ENCODE measurements at regions not wholly inside any gene's neighbourhood (a gene's known extent, or its start where the extent isn't known, plus 50 kb on each side); places are given as distances from the start of the nearest gene placed in this dataset.

- H3K9ac ChIP-seq (ENCODE audit: low read depth, low read length), result no peak overlapping the region
- H3K27ac ChIP-seq (ENCODE audit: low read length), result no peak overlapping the region
- peaks cover 5% of the 10 kb centered on the region for H3K4me1 ChIP-seq (ENCODE audit: insufficient read depth, low read length)
- H3K79me2 ChIP-seq (ENCODE audit: insufficient read depth, low read length), result no peaks in the 10 kb centered on the region
- TF ChIP-seq CTCF (IDR thresholded peaks at IDR 0.05; ENCODE audit: borderline replicate concordance, extremely low read depth, low read length, poor library complexity, severe bottlenecking) (no peak), EZH2 (IDR thresholded peaks at IDR 0.05; ENCODE audit: borderline replicate concordance, low read depth, low read length, severe bottlenecking) (no peak)
- no peak overlapping the region for H3K4me2 ChIP-seq (ENCODE audit: insufficient read depth, low read length)
- H3K9me3 ChIP-seq (ENCODE audit: insufficient read depth, low read length, severe bottlenecking), result no peaks in the 10 kb centered on the region
- DNase-seq (no peak), ATAC-seq (ENCODE audit: insufficient read depth, low read depth) (no peak)
- H4K20me1 ChIP-seq (ENCODE audit: insufficient read depth, low read length), result no peaks in the 10 kb centered on the region
- no peaks in the 10 kb centered on the region for H3K27me3 ChIP-seq (ENCODE audit: insufficient read depth, low read length, poor library complexity)
- H3K4me3 ChIP-seq (ENCODE audit: low read depth in 1 of 2, low read length in 2 of 2), result no peak overlapping the region
- no peaks in the 10 kb centered on the region for H3K36me3 ChIP-seq (ENCODE audit: insufficient read depth, low read length)
- H2AFZ ChIP-seq (ENCODE audit: low read depth, low read length), result no peak overlapping the region
Measured at GRCh38 chr5:109467058-109467457, 57.3 kb upstream of the PJA2 start.

Data from DND-41 (cell line).